ENCODE measurements at regions not wholly inside any gene's neighbourhood (a gene's known extent, or its start where the extent isn't known, plus 50 kb on each side); places are given as distances from the start of the nearest gene placed in this dataset.

DNA sequence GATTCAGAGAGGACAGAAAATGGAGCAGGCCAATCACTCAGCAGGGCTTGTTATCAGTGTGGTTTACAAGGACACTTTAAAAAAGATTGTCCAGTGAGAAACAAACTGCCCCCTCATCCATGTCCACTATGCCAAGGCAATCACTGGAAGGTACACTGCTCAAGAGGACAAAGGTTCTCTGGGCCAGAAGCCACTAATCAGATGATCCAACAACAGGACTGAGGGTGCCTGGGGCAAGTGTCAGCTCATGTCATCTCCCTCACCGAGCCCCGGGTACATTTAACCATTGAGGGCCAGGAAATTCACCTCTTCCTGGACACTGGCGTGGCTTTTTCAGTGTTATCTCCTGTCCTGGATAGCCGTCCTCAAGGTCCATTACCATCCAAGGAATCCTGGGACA lies 513.7 kb upstream of the EPHA6 start:
- H3K9me3 ChIP-seq, result no peaks in the 10 kb centered on the region
- no peak for DNase-seq
- H3K9ac ChIP-seq (ENCODE audit: low read depth in 2 of 2, low read length in 2 of 2), result no peak overlapping the region
- no peaks in the 10 kb centered on the region for H3K36me3 ChIP-seq
- no peak overlapping the region for H3K27ac ChIP-seq
- intact Hi-C loops (cut with DNase I), result no loop called here
- H3K4me1 ChIP-seq, result no peaks in the 10 kb centered on the region
- H3K27me3 ChIP-seq, result no peaks in the 10 kb centered on the region
- TF ChIP-seq, protein P1, sequence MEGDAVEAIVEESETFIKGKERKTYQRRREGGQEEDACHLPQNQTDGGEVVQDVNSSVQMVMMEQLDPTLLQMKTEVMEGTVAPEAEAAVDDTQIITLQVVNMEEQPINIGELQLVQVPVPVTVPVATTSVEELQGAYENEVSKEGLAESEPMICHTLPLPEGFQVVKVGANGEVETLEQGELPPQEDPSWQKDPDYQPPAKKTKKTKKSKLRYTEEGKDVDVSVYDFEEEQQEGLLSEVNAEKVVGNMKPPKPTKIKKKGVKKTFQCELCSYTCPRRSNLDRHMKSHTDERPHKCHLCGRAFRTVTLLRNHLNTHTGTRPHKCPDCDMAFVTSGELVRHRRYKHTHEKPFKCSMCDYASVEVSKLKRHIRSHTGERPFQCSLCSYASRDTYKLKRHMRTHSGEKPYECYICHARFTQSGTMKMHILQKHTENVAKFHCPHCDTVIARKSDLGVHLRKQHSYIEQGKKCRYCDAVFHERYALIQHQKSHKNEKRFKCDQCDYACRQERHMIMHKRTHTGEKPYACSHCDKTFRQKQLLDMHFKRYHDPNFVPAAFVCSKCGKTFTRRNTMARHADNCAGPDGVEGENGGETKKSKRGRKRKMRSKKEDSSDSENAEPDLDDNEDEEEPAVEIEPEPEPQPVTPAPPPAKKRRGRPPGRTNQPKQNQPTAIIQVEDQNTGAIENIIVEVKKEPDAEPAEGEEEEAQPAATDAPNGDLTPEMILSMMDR (IDR thresholded peaks at IDR 0.05), result no peak
- H3K4me3 ChIP-seq, result no peak overlapping the region

- Histone ChIP-seq H3K36me3 (no peaks in the 10 kb centered on the region), H3K4me3 (no peak overlapping the region), H3K27ac (no peak overlapping the region), H3K9ac (ENCODE audit: low read depth in 2 of 2, low read length in 2 of 2) (no peak overlapping the region), H3K27me3 (no peaks in the 10 kb centered on the region), H3K4me1 (no peaks in the 10 kb centered on the region), H3K9me3 (no peaks in the 10 kb centered on the region)
- intact Hi-C loops (cut with DNase I), result no loop called here
- no peak for DNase-seq
- TF ChIP-seq, protein P1 (IDR thresholded peaks at IDR 0.05), result no peak
Measured at GRCh38 chr3:96319166-96319565, 495.2 kb upstream of the EPHA6 start.

DNA sequence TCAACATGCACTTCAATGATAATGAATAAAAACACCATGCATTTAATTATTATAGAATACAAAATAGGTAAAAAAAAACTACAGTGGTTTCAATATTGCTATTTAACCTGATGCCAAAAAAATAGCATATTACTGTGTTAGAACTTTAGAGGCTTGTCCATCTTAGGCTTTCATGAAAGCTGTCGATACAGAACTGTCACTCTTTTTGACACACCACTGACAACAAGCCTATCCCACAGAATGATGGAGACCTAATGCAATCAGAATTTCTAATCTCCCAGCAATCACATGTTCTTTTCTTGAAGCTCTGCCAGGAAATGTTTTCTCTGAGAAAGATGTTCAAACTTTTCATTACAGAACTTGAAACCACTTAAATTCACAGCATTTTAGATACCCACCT lies 490.3 kb upstream of the EPHA6 start:
- Histone ChIP-seq H3K9me3 (no peaks in the 10 kb centered on the region), H3K4me3 (no peak overlapping the region), H3K36me3 (no peaks in the 10 kb centered on the region), H3K27me3 (no peaks in the 10 kb centered on the region), H3K9ac (ENCODE audit: low read depth in 2 of 2, low read length in 2 of 2) (no peak overlapping the region), H3K27ac (no peak overlapping the region), H3K4me1 (no peaks in the 10 kb centered on the region)
- intact Hi-C loops (cut with DNase I), result no loop called here
- TF ChIP-seq, protein P1 (IDR thresholded peaks at IDR 0.05), result no peak
- no peak for DNase-seq

GRCh38 chr3:96330795-96331194 lies 483.6 kb upstream of the EPHA6 start:
- no peaks in the 10 kb centered on the region for H3K27me3 ChIP-seq
- H3K4me3 ChIP-seq, result no peak overlapping the region
- H3K36me3 ChIP-seq, result no peaks in the 10 kb centered on the region
- no peak overlapping the region for H3K9ac ChIP-seq (ENCODE audit: low read depth in 2 of 2, low read length in 2 of 2)
- no peak overlapping the region for H3K27ac ChIP-seq
- no peak for DNase-seq
- TF ChIP-seq, protein P1 (IDR thresholded peaks at IDR 0.05), result no peak
- no peaks in the 10 kb centered on the region for H3K9me3 ChIP-seq
- intact Hi-C loops (cut with DNase I), result no loop called here
- H3K4me1 ChIP-seq, result no peaks in the 10 kb centered on the region

GRCh38 chr3:96331341-96331740 lies 483.1 kb upstream of the EPHA6 start:
- Histone ChIP-seq H3K4me1 (no peaks in the 10 kb centered on the region), H3K27ac (no peak overlapping the region), H3K27me3 (no peaks in the 10 kb centered on the region), H3K36me3 (no peaks in the 10 kb centered on the region), H3K4me3 (no peak overlapping the region), H3K9ac (ENCODE audit: low read depth in 2 of 2, low read length in 2 of 2) (no peak overlapping the region), H3K9me3 (no peaks in the 10 kb centered on the region)
- no peak for DNase-seq
- intact Hi-C loops (cut with DNase I), result no loop called here
- TF ChIP-seq, protein P1 (IDR thresholded peaks at IDR 0.05), result no peak

DNA sequence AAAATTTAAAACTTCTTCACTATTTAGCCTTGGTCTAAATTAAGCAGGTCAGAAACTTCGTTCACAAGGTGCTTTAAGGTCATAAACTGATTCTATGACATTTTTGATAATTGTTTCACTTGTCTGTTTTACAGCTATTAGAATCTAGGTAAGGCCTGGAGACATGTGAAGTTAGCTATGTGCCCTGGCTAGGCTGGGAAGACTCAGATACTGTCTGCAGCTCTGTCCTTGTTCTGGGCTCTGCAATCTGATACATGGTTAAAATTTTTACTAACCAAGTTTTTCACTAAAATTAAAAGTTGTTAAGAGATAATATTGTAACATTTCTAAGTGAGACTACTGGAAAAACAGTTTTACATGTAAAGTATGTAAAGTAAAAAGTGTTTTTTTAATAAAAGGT lies 479.6 kb upstream of the EPHA6 start:
- no peak for DNase-seq
- no peak overlapping the region for H3K4me3 ChIP-seq
- TF ChIP-seq, protein P1 (IDR thresholded peaks at IDR 0.05), result no peak
- no peak overlapping the region for H3K9ac ChIP-seq (ENCODE audit: low read depth in 2 of 2, low read length in 2 of 2)
- H3K4me1 ChIP-seq, result no peaks in the 10 kb centered on the region
- no peaks in the 10 kb centered on the region for H3K36me3 ChIP-seq
- intact Hi-C loops (cut with DNase I), result no loop called here
- no peak overlapping the region for H3K27ac ChIP-seq
- no peaks in the 10 kb centered on the region for H3K9me3 ChIP-seq
- H3K27me3 ChIP-seq, result no peaks in the 10 kb centered on the region

Data from colonic mucosa (tissue), 4 donors.